GM12878 (cell line): ENCODE measurements at regions not wholly inside any gene's neighbourhood (a gene's known extent, or its start where the extent isn't known, plus 50 kb on each side); places are given as distances from the start of the nearest gene placed in this dataset.

Experiments used
- ATAC-seq: fragments of 200-7000 bp; cut with Tn5 transposase; 3 replicates; pipeline ENCODE4 v1.9.1; 2020; ENCODE audit warnings: mild to moderate bottlenecking, moderate library complexity
- BruUV-seq: library from RNA; stranded (reverse); fragments of 400-500 nt; replicated peaks from 2 replicates; lab custom pipeline; 2021; lab: Mats Ljungman, UMichigan
- CTCF ChIA-PET: fragments of 300-600 bp; sonication (Branson Sonifier 250); formaldehyde crosslinking; extraction: SDS; loops from one replicate; lab custom pipeline; 2021; ENCODE audit warnings: inconsistent platforms; lab: Yijun Ruan, JAX
- POLR2A ChIA-PET: fragments of 350-600 bp; formaldehyde crosslinking; extraction: SDS; loops from one replicate; lab custom pipeline; 2021; ENCODE audit warnings: inconsistent platforms; lab: Charles Lee
- RAD21 ChIA-PET: fragments of 300-600 bp; sonication (Branson Sonifier 250); formaldehyde crosslinking; loops from one replicate; lab custom pipeline; 2023; ENCODE audit warnings: antibody characterized with exemption; ENCODE audit not compliant: unreplicated experiment; lab: Charles Lee
- SMC1A ChIA-PET: fragments of 300-600 bp; sonication (Branson Sonifier 250); formaldehyde crosslinking; loops from one replicate; lab custom pipeline; 2023; ENCODE audit not compliant: unreplicated experiment, uncharacterized antibody; lab: Charles Lee
- DNase-seq: peaks from one replicate; pipeline ENCODE4 v3.0.0-alpha.2; 2011; ENCODE audit warnings: low read depth, low spot score
- FAIRE-seq: peaks from 3 replicates; lab custom pipeline; 2011; peaks lifted over from hg19 to GRCh38; lab: Jason Lieb, UNC
- H2AFZ ChIP-seq: 2 replicates; pipeline ENCODE4 v1.6.0; 2011; ENCODE audit warnings: low read depth, low read length, control low read depth; ENCODE audit not compliant: control insufficient read depth
- H3K27ac ChIP-seq: 2 replicates; pipeline ENCODE4 v1.5.1; 2011; ENCODE audit warnings: control low read depth; ENCODE audit not compliant: control insufficient read depth, insufficient read depth
- H3K27me3 ChIP-seq, 2 experiments: replicated peaks in 1 of 2; 2 replicates each; pipeline versions ENCODE4 v1.6.0 to v1.6.1; 2011; ENCODE audit warnings: low read length in 1 of 2; ENCODE audit not compliant: control insufficient read depth in 2 of 2, insufficient read depth in 2 of 2
- H3K36me3 ChIP-seq, 2 experiments: 2 replicates each; pipeline ENCODE4 v1.5.1; 2011; ENCODE audit warnings: low read length in 1 of 2; ENCODE audit not compliant: control insufficient read depth in 2 of 2, insufficient read depth in 2 of 2
- H3K4me1 ChIP-seq: 2 replicates; pipeline ENCODE4 v1.6.1; 2011; ENCODE audit warnings: mild to moderate bottlenecking, low read length, moderate library complexity, mixed read lengths; ENCODE audit not compliant: control insufficient read depth, insufficient read depth
- H3K4me2 ChIP-seq: 2 replicates; pipeline ENCODE4 v1.6.0; 2011; ENCODE audit warnings: control low read depth; ENCODE audit not compliant: control insufficient read depth, insufficient read depth
- H3K4me3 ChIP-seq: fragments of 200-600 bp; sonication (generic); 2 replicates; pipeline ENCODE4 v1.5.1; 2016
- H3K79me2 ChIP-seq: 2 replicates; pipeline ENCODE4 v1.6.0; 2011; ENCODE audit warnings: low read length; ENCODE audit not compliant: control insufficient read depth, insufficient read depth
- H3K9ac ChIP-seq: 2 replicates; pipeline ENCODE4 v1.8.0; 2011; ENCODE audit warnings: low read length, control low read depth, mixed read lengths; ENCODE audit not compliant: control insufficient read depth, insufficient read depth
- H3K9me3 ChIP-seq: replicated peaks from 3 replicates; pipeline ENCODE4 v1.5.1; 2011; ENCODE audit warnings: mild to moderate bottlenecking, low read length; ENCODE audit not compliant: control insufficient read depth, insufficient read depth
- H4K20me1 ChIP-seq: 2 replicates; pipeline ENCODE4 v1.6.0; 2011; ENCODE audit not compliant: control insufficient read depth, insufficient read depth
- ASH2L ChIP-seq: fragments of 300-600, 200-600 bp; sonication (generic); IDR thresholded peaks from 2 replicates; pipeline ENCODE4 v1.6.1; 2017; ENCODE audit warnings: low read depth, mild to moderate bottlenecking, borderline replicate concordance
- CBFB ChIP-seq: IDR thresholded peaks from 2 replicates; pipeline ENCODE4 v1.6.1; 2016; ENCODE audit warnings: antibody characterized with exemption, low read depth
- CBX3 ChIP-seq: fragments of 200-600 bp; sonication (generic); IDR thresholded peaks from 2 replicates; pipeline ENCODE4 v1.6.1; 2016; ENCODE audit warnings: low read depth, borderline replicate concordance
- DPF2 ChIP-seq: fragments of 450-650 bp; IDR thresholded peaks from 2 replicates; pipeline ENCODE4 v1.6.1; 2017; ENCODE audit warnings: mild to moderate bottlenecking
- FOXK2 ChIP-seq: fragments of 450-650 bp; IDR thresholded peaks from 2 replicates; pipeline ENCODE4 v1.6.1; 2017; ENCODE audit warnings: mild to moderate bottlenecking, moderate library complexity
- FOXM1 ChIP-seq: IDR thresholded peaks from 2 replicates; pipeline ENCODE4 v1.6.1; 2012; ENCODE audit warnings: low read depth, mild to moderate bottlenecking, inconsistent platforms, low read length, moderate library complexity
- HDAC6 ChIP-seq: fragments of 200-600 bp; sonication (generic); IDR thresholded peaks from one replicate; pipeline ENCODE4 v1.8.0; 2017; ENCODE audit warnings: antibody characterized with exemption; ENCODE audit not compliant: unreplicated experiment
- HDGF ChIP-seq: fragments of 450-650 bp; IDR thresholded peaks from 2 replicates; pipeline ENCODE4 v1.6.1; 2016; ENCODE audit warnings: antibody characterized with exemption
- IKZF1 ChIP-seq: fragments of 450-650 bp; conservative IDR thresholded peaks from 2 replicates; pipeline ENCODE4 v1.6.1; 2017; ENCODE audit warnings: antibody characterized with exemption, mild to moderate bottlenecking
- IKZF2 ChIP-seq, 2 experiments: fragments of 450-650 bp; IDR thresholded peaks; 2 replicates each; pipeline ENCODE4 v1.6.1; 2017; ENCODE audit warnings: mild to moderate bottlenecking in 2 of 2, moderate library complexity in 2 of 2
- MXI1 ChIP-seq: fragments of 150-350 bp; IDR thresholded peaks from 2 replicates; pipeline ENCODE4 v1.6.1; 2011; ENCODE audit warnings: low read depth, mild to moderate bottlenecking, inconsistent platforms, low read length, improper control_type of control experiment
- MYC ChIP-seq: IDR thresholded peaks from 2 replicates; pipeline ENCODE4 v1.6.1; 2011; ENCODE audit warnings: mild to moderate bottlenecking, low read length, moderate library complexity, inconsistent platforms; ENCODE audit not compliant: insufficient read depth, insufficient replicate concordance, insufficient read length, severe bottlenecking
- NFXL1 ChIP-seq: fragments of 450-650 bp; IDR thresholded peaks from 2 replicates; pipeline ENCODE4 v1.6.1; 2017; ENCODE audit warnings: antibody characterized with exemption, mild to moderate bottlenecking, borderline replicate concordance
- SRF ChIP-seq, 2 experiments: IDR thresholded peaks; 2 replicates each; pipeline ENCODE4 v1.6.1; 2011; ENCODE audit warnings: low read depth in 2 of 2, low read length in 2 of 2, mild to moderate bottlenecking in 1 of 2, moderate library complexity in 1 of 2
- ZSCAN29 ChIP-seq: fragments of 450-650 bp; IDR thresholded peaks from 2 replicates; pipeline ENCODE4 v1.6.1; 2017; ENCODE audit warnings: mild to moderate bottlenecking, moderate library complexity
- WGBS: methylation state at CpG from one replicate; pipeline ENCODE4 v1.1.6; 2016; ENCODE audit warnings: low lambda C conversion rate; ENCODE audit not compliant: insufficient replicate concordance, insufficient coverage; ENCODE audit errors: missing lambda C conversion rate; 5-methylcytosine and 5-hydroxymethylcytosine counted together
- in situ Hi-C: fragments of 300-500 bp; cut with MboI; formaldehyde crosslinking; loops from 9 replicates; pipeline ENCODE4 v1.14.3; 2018; ENCODE audit warnings: mixed read lengths
- intact Hi-C: fragments of 100-400 bp; cut with micrococcal nuclease; formaldehyde crosslinking; loops from one replicate; pipeline ENCODE4 v1.14.2; 2022; ENCODE audit not compliant: unreplicated experiment
- TF ChIP-seq, protein P1 (sequence below): IDR thresholded peaks from 2 replicates; pipeline ENCODE4 v1.6.1; 2012; ENCODE audit warnings: low read depth, low read length, improper control_type of control experiment
- TF ChIP-seq, protein P2 (sequence below): fragments of 450-650 bp; IDR thresholded peaks from 2 replicates; pipeline ENCODE4 v1.6.1; 2016; ENCODE audit warnings: mild to moderate bottlenecking
- TF ChIP-seq, protein P3 (sequence below): fragments of 450-650 bp; IDR thresholded peaks from 2 replicates; pipeline ENCODE4 v1.6.1; 2017; ENCODE audit warnings: mild to moderate bottlenecking, moderate library complexity

DNA sequence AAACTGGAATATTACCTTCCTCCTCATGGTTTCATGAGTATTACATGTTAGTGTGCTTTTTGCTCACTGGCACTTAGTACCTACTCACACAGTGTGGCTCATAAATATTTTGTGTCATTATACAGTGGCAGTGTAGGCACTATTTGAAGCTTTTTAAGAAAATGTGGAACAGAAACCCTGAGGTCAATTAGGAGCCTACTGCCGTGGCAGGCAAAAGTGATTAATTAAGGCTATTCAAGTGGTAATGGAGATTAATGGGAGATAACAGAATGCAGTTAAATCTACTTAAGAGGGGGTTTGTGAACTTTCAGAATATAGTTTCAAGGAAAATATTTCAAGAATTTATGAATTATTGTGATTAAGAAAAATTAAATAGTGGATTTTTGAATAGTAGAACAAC lies 277.6 kb downstream of the HGF start (continued):
- peak in 1 of 2 experiments; percentile 35; a peak in 1 of 4 replicates for TF ChIP-seq IKZF2 (IDR thresholded peaks at IDR 0.05)
- TF ChIP-seq HDGF, result no peak
- TF ChIP-seq HDAC6, result no peak
- no peak for TF ChIP-seq ASH2L
- no peak for TF ChIP-seq CBX3
- no peak for TF ChIP-seq SRF (IDR thresholded peaks at IDR 0.05; ENCODE audit: low read depth in 2 of 2, low read length in 2 of 2)
- peak; percentile 91 for TF ChIP-seq DPF2
- no peak for TF ChIP-seq FOXM1
- TF ChIP-seq, protein P1, sequence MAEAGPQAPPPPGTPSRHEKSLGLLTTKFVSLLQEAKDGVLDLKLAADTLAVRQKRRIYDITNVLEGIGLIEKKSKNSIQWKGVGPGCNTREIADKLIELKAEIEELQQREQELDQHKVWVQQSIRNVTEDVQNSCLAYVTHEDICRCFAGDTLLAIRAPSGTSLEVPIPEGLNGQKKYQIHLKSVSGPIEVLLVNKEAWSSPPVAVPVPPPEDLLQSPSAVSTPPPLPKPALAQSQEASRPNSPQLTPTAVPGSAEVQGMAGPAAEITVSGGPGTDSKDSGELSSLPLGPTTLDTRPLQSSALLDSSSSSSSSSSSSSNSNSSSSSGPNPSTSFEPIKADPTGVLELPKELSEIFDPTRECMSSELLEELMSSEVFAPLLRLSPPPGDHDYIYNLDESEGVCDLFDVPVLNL, result no peak

DNA sequence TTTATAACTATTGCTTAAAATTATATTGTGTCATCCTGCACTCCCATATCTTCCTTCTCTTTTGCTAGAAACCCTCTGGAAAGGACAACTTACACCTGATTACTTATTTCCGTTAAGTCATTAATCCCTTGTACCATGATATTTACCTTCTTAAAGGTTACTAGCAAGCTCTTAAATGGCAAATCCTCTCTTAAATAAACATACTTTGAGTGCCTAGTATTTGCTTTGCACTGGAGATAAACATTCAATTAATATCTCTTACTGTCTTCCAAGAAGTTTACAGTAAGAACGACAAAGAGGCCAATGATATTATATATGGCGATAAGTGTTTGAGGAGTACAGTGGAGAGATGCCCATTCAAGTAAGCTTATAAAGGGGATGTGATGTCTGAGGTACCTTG lies 278.3 kb downstream of the HGF start:
- no peak for FAIRE-seq
- WGBS, result 92% methylated on average over 3 of the region's 3 CpGs
- TF ChIP-seq MYC (no peak), FOXK2 (no peak), ZSCAN29 (no peak), IKZF1 (no peak), CBFB (no peak), MXI1 (no peak), NFXL1 (no peak)
- TF ChIP-seq, protein P2, sequence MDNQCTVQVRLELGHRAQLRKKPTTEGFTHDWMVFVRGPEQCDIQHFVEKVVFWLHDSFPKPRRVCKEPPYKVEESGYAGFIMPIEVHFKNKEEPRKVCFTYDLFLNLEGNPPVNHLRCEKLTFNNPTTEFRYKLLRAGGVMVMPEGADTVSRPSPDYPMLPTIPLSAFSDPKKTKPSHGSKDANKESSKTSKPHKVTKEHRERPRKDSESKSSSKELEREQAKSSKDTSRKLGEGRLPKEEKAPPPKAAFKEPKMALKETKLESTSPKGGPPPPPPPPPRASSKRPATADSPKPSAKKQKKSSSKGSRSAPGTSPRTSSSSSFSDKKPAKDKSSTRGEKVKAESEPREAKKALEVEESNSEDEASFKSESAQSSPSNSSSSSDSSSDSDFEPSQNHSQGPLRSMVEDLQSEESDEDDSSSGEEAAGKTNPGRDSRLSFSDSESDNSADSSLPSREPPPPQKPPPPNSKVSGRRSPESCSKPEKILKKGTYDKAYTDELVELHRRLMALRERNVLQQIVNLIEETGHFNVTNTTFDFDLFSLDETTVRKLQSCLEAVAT, result no peak
- TF ChIP-seq, protein P3, sequence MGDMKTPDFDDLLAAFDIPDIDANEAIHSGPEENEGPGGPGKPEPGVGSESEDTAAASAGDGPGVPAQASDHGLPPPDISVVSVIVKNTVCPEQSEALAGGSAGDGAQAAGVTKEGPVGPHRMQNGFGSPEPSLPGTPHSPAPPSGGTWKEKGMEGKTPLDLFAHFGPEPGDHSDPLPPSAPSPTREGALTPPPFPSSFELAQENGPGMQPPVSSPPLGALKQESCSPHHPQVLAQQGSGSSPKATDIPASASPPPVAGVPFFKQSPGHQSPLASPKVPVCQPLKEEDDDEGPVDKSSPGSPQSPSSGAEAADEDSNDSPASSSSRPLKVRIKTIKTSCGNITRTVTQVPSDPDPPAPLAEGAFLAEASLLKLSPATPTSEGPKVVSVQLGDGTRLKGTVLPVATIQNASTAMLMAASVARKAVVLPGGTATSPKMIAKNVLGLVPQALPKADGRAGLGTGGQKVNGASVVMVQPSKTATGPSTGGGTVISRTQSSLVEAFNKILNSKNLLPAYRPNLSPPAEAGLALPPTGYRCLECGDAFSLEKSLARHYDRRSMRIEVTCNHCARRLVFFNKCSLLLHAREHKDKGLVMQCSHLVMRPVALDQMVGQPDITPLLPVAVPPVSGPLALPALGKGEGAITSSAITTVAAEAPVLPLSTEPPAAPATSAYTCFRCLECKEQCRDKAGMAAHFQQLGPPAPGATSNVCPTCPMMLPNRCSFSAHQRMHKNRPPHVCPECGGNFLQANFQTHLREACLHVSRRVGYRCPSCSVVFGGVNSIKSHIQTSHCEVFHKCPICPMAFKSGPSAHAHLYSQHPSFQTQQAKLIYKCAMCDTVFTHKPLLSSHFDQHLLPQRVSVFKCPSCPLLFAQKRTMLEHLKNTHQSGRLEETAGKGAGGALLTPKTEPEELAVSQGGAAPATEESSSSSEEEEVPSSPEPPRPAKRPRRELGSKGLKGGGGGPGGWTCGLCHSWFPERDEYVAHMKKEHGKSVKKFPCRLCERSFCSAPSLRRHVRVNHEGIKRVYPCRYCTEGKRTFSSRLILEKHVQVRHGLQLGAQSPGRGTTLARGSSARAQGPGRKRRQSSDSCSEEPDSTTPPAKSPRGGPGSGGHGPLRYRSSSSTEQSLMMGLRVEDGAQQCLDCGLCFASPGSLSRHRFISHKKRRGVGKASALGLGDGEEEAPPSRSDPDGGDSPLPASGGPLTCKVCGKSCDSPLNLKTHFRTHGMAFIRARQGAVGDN, result no peak

More for the DNA sequence above, 278.3 kb downstream of the HGF start:
- no peak overlapping the region for H3K9ac ChIP-seq
- ChIA-PET POLR2A (no interaction called here), CTCF (interaction anchor here (0.9 to 3.3 kb wide), 6 partner anchors 9 to 1114 kb away, joined by 3 to 23 read pairs (median 5); no protein-coding TSS in a partner anchor), RAD21 (interaction anchor here (1.1 to 3.0 kb wide), 4 partner anchors 8 to 1114 kb away, joined by 3 to 17 read pairs (median 4); no protein-coding TSS in a partner anchor), SMC1A (interaction anchor here (1.0 to 2.9 kb wide), 7 partner anchors 9 to 1238 kb away, joined by 3 to 16 read pairs (median 4); no protein-coding TSS in a partner anchor)
- H3K79me2 ChIP-seq, result no peaks in the 10 kb centered on the region
- no peak for ATAC-seq
- H3K27ac ChIP-seq, result no peak overlapping the region
- no peak for DNase-seq
- H2AFZ ChIP-seq, result no peak overlapping the region
- no peaks in the 10 kb centered on the region for H3K27me3 ChIP-seq
- no peaks in the 10 kb centered on the region for H4K20me1 ChIP-seq
- no peak overlapping the region for H3K4me2 ChIP-seq
- intact Hi-C loops (loop anchor here (10.0 kb wide), 1 partner anchor 743 kb away; no protein-coding TSS in a partner anchor), in situ Hi-C loops (loop anchor here (25.0 kb wide), 1 partner anchor 746 kb away; no protein-coding TSS in a partner anchor)
- BruUV-seq, result no TSS peak
- H3K4me3 ChIP-seq, result no peak overlapping the region
- H3K9me3 ChIP-seq, result no peaks in the 10 kb centered on the region
- H3K4me1 ChIP-seq, result no peaks in the 10 kb centered on the region
- H3K36me3 ChIP-seq, result no peaks in the 10 kb centered on the region
